ENCODE measurements at regions not wholly inside any gene's neighbourhood (a gene's known extent, or its start where the extent isn't known, plus 50 kb on each side); places are given as distances from the start of the nearest gene placed in this dataset.

GRCh38 chr2:26530696-26531095 is 52.8 kb upstream of the OTOF start:
- peak in 1 of 5 donors; percentile 19 for DNase-seq
- Histone ChIP-seq H3K27ac (no peak overlapping the region), H3K4me3 (no peak overlapping the region), H3K9me3 (no peaks in the 10 kb centered on the region), H3K27me3 (no peaks in the 10 kb centered on the region), H3K36me3 (no peaks in the 10 kb centered on the region), H3K4me1 (ENCODE audit: insufficient read depth) (no peaks in the 10 kb centered on the region)
- 42 to 57% (median 49%) methylated on average over 4 of the region's 4 CpGs for WGBS, 3 donors
- TF ChIP-seq EP300 (IDR thresholded peaks at IDR 0.05) (no peak), POLR2A (IDR thresholded peaks at IDR 0.05) (no peak)
- TF ChIP-seq, protein P1, sequence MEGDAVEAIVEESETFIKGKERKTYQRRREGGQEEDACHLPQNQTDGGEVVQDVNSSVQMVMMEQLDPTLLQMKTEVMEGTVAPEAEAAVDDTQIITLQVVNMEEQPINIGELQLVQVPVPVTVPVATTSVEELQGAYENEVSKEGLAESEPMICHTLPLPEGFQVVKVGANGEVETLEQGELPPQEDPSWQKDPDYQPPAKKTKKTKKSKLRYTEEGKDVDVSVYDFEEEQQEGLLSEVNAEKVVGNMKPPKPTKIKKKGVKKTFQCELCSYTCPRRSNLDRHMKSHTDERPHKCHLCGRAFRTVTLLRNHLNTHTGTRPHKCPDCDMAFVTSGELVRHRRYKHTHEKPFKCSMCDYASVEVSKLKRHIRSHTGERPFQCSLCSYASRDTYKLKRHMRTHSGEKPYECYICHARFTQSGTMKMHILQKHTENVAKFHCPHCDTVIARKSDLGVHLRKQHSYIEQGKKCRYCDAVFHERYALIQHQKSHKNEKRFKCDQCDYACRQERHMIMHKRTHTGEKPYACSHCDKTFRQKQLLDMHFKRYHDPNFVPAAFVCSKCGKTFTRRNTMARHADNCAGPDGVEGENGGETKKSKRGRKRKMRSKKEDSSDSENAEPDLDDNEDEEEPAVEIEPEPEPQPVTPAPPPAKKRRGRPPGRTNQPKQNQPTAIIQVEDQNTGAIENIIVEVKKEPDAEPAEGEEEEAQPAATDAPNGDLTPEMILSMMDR (IDR thresholded peaks at IDR 0.05) = no peak
- intact Hi-C loops (cut with DNase I) = no loop called here

- intact Hi-C loops (cut with DNase I) = no loop called here
- Histone ChIP-seq H3K36me3 (no peaks in the 10 kb centered on the region), H3K27me3 (no peaks in the 10 kb centered on the region), H3K9me3 (no peaks in the 10 kb centered on the region), H3K27ac (no peak overlapping the region), H3K4me1 (ENCODE audit: insufficient read depth) (no peaks in the 10 kb centered on the region), H3K4me3 (no peak overlapping the region)
- TF ChIP-seq POLR2A (IDR thresholded peaks at IDR 0.05) (no peak), EP300 (IDR thresholded peaks at IDR 0.05) (no peak)
- TF ChIP-seq, protein P1 (IDR thresholded peaks at IDR 0.05) = no peak
- no peak for DNase-seq
- WGBS, 3 donors = 67 to 80% (median 79%) methylated on average over 10 of the region's 10 CpGs
These were observed 52.3 kb upstream of the OTOF start for GRCh38 chr2:26530240-26530540.

- intact Hi-C loops (cut with DNase I) = no loop called here
- H3K4me3 ChIP-seq = no peak overlapping the region
- peak in 1 of 5 donors; percentile 21 for DNase-seq
- H3K9me3 ChIP-seq = no peaks in the 10 kb centered on the region
- TF ChIP-seq POLR2A (IDR thresholded peaks at IDR 0.05) (no peak), EP300 (IDR thresholded peaks at IDR 0.05) (no peak)
- TF ChIP-seq, protein P1 (IDR thresholded peaks at IDR 0.05) = no peak
- no peak overlapping the region for H3K27ac ChIP-seq
- 52 to 59% (median 56%) methylated on average over 20 of the region's 20 CpGs for WGBS, 3 donors
- no peaks in the 10 kb centered on the region for H3K36me3 ChIP-seq
- no peaks in the 10 kb centered on the region for H3K4me1 ChIP-seq (ENCODE audit: insufficient read depth)
- H3K27me3 ChIP-seq = no peaks in the 10 kb centered on the region
These were observed 51.7 kb upstream of the OTOF start for GRCh38 chr2:26529406-26530239.

DNA sequence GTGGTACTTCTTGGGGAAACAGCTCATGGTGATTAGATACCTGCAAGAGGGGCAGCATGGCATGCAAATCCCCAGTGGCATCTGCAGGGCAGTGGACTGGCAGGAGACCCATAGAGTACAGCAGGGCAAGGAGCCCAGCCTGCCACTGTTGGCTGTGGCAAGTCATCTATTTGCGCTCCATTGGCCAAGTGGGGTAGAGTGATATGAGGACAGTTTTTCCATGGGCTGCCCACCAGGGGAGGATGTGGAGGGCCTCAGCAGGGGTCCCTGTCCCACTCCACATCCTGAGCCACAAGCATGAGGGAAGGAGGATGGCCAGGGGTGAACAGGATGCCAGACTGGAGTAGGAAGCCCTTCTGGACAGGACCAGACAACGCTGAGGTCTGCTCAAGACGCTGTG is 50.9 kb upstream of the OTOF start:
- TF ChIP-seq POLR2A (IDR thresholded peaks at IDR 0.05) (no peak), EP300 (IDR thresholded peaks at IDR 0.05) (no peak)
- TF ChIP-seq, protein P1 (IDR thresholded peaks at IDR 0.05) = no peak
- Histone ChIP-seq H3K36me3 (no peaks in the 10 kb centered on the region), H3K27ac (no peak overlapping the region), H3K9me3 (no peaks in the 10 kb centered on the region), H3K4me1 (ENCODE audit: insufficient read depth) (no peaks in the 10 kb centered on the region), H3K4me3 (no peak overlapping the region), H3K27me3 (no peaks in the 10 kb centered on the region)
- DNase-seq = peak in 1 of 5 donors; percentile 11
- intact Hi-C loops (cut with DNase I) = no loop called here
- 95 to 99% (median 95%) methylated on average over 3 of the region's 3 CpGs for WGBS, 3 donors

Measured in ovary (tissue), 7 donors.